NCI-H226 (cell line): ENCODE measurements at regions not wholly inside any gene's neighbourhood (a gene's known extent, or its start where the extent isn't known, plus 50 kb on each side); places are given as distances from the start of the nearest gene placed in this dataset.

Source experiments
- DNase-seq: peaks from one replicate; pipeline ENCODE4 v3.0.0-alpha.2; 2015

DNA sequence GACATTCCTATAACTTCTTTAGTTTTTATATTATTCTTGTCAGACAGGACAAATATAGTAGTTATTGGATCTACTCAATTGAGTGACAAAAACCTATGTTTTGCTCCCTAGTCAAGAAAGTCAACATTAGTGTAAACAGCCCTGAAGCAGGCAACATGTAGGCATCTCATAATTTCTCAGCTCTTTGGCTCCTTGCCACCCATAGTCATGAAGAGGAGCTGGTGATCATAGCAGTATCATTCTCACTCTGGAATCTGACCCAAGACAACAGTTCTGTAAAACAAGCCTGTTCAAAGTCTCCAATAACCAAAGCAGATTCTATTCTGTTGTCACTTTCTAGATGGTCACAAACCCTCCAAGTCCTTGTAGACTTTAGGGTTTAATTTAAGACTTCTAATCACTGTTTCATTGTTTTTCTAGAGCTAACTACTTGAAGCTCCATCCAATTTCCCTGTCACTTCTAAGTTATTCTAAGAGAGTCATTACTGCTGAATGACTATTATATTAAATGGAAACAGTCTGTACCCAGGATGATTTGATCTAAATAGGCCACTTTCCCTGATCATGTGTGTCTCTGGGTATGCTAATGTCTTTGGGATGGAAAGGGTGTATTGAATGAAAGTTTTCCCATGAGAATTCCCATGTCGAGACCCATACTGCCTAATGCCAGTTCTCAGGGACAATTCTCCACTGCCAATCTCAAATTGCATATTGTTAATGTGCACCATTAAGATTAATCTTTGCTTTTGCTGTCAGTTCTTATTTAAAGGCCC is 533.3 kb downstream of the ACTL7B start:
- peak; percentile 3 for DNase-seq

DNA sequence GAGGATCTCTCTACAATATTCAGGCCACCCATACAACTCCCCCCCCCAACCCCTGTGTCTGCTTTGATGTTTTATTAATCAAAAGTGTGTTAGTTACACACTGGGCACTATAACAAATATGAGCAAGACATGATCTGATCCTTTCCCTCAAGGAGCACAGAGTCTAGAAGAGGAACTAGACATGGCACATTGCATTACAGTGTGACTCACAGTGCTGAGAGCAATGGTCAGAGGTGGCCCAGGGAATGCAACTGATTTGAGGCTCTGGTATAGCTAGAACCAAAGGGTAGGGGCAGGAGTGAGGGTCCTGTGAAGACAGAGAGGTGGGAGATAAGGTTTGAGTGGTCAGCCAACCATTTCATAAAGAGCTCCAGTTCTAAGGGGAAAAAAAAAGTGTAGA is 539.2 kb downstream of the ACTL7B start:
- no peak for DNase-seq

DNA sequence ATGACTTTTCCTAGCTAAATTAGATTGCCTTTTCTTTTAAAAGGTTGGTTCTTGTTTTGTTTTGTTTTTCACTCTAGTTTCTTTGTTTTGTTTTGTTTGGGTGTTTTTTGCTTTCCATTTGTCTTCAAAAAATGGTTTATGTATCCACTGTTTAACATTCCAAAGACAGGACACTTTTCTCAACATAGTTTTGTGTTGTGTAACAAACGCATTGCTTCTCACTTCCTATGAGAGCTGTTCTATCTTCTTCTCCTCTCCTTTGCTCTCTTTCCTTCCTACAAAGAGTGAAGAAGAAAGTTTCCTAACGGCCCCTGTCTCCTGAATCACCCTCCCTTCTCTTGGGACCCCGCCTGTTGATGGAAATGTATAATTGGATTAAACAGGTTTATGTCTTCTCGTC is 539.7 kb downstream of the ACTL7B start:
- DNase-seq: no peak

DNA sequence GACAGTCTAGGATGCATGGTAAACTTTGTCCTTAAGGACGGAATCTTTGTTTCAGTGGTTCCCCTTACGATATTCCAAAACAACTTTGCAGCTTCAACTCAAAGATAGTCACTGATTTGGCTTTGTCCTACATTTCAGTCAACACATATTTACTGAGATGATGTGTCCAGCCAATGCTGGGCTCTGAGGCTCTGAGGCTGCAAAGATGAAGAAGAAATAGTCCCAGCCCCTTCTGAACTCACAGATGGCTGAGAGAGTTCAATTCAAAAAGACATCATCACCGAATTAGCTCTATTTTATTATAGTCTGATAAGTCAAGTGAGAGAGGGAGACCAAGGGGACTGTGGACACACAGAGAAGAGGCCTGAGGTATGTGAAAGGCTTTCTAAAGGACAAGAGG is 544.0 kb downstream of the ACTL7B start:
- no peak for DNase-seq

DNA sequence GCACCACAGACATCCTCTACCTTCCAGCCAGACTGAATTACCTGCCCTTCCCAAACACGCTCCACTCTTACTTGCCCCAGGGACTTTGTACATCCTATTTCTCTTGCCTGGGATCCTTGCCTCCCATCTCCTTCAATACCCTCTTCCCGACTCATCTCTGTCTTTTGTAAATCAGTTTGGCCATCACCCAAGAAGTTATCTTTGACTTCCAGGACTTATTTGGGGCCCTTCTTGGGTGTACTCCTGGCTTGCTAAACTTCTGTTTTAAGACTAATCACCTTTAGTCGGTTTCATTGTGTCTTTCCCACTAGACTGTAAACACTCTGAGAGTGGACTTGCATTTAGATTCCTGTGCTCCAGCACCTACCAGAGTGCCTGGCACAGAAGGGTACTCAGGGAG is 545.6 kb downstream of the ACTL7B start:
- no peak for DNase-seq

DNA sequence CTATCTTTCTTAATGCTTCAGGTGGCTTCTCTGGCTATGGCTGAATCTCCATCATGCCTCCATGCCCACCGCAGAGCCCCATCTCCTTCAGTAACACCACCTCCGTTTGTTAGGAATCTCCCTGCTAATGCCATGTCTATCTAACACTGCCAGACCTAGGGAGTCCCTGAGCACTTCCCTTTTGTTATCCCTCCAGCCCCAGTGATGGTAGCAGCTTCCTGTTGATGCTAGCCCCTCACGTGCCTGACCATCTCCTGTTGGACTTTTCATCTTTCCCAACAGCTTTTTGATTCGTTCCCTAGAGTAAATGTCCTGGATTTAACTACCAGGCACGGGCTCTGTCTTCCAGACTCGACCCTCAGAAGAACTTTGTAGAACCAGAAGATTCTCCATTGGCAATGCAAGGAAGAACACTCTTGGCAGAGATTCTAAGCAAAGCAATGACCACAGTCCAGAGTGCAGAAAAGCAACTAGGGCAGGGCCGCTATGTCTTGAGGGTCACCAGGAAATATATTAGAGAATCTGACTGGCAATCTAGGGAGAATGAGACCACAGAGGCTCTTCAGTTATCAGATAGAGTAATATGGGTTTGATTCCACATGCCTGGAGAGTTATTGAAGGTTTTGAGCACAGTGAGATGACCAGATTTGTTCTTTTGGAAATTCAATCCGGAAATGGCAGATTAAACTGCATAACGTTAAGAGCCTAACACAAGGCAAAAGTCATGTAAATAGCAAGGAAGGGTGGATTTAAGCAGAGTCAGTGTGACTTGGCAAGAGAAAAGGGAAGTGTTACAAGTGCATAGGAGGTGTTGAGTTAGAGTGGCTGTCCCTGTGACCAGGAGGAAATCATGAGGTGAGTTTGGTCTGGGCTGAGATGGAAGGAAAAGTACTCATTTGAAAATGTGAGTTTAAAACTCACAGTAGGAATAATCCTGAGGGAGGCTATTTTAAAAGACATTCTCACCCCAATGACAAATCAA is 555.2 kb downstream of the ACTL7B start:
- no peak for DNase-seq

DNA sequence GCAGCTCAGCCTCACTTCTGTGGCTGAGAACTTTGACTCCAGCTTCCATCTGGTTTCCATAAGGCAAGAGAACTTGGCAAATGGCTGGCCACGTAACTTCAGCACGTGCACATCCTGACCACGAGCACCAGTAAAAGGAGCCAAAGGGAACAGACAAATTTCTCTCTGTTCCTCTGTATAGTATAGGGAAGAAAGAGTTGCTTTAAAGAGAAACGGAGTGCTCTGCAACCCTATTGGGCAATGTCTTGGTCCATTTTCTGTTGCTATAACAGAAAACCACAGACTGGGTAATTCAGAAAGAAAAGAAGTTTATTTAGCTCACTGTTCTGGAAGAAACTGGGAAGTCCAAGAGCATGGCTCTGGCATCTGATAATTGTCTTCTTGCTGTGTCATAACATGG is 558.7 kb downstream of the ACTL7B start:
- DNase-seq: no peak

DNA sequence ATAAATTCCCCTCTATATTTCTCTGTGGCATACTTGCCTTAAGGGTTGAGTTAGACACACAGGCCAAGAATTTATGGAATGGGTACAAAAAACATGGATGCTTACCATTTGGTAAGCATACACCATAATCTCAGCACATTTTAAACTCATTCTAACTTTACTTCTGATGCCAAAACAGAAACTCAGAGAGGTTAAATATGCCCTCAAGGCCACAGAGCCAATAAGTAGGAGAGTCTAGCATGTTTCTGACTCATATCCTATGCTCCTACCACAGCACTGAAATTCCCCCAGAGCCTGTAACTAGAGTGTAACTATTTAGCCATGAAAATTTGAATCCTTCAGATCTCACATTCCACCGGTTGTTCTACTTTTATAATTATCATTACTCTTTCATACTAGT is 559.7 kb downstream of the ACTL7B start:
- DNase-seq: peak; percentile 86

DNA sequence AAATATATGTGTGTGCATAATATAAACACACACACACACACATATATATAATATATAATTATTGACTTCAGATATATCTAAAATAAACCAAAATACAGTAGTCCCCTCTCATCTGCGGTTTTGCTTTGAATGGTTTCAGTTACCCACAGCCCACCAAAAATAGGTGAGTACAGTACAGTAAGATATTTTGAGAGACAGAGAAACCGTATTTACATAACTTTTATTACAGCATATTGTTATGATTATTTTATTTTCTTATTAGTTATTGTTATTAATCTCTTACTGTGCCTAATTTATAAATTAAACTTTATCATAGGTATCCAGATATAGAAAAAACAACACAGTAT is 564.2 kb downstream of the ACTL7B start:
- no peak for DNase-seq

DNA sequence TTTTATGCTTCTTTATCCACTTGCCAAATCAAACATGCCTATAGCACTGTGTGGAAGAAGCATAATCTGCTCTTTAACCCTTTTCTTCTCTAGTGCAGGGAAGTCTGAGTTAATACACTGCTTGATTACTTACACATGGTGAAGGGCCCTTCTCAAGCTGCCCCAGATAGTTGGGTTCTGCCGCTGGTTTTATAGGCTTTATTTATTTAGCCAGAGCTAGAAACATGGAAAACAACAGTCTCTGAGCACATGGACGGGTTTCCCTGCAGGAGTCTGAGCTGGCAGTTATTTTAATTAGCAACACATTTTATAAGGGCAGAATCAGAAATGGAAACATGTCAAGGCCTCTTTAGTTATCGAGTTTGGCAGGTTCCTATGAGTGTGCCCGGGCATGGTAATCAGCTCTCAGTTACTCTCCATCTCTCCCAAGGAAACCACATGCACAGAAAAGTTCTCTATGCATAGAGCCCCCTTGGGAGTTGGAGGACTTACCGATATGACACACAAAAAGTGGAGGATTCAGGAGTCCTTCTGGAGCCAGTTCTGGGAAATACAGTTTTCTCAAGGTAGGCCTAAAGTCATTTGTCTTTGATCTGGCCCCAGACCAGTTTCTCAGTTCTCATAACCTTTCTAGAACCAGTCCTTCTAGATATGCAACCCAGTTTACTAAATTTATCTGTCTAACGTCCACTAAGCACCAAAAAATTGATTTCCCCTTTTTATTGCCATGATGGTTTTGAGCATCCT is 564.8 kb downstream of the ACTL7B start:
- no peak for DNase-seq

DNA sequence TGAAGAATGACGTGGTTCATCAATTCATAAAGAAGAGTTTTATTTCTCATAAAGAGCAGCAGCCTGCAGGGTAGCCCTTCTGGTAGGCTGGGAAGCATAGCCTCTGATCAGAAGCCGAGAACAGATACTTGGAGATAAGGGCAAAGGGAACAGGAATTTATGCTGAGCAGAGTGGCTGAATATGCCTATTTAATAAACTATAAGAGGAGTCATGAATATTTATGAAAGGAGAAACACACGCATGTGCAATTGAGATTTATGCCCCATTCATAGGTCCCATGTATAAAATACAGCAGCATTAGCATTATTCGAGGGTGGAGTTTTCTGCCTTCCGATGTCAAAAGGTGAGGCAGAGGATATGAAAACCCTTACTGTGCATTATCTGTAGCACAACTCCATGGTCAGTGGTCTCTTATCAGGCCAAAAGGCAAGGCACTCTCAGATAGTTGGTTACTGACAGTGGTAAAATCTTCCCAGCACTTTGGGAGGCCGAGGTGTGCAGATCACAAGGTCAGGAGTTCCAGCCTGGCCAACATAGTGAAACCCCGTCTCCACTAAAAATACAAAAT is 569.1 kb downstream of the ACTL7B start:
- no peak for DNase-seq

DNA sequence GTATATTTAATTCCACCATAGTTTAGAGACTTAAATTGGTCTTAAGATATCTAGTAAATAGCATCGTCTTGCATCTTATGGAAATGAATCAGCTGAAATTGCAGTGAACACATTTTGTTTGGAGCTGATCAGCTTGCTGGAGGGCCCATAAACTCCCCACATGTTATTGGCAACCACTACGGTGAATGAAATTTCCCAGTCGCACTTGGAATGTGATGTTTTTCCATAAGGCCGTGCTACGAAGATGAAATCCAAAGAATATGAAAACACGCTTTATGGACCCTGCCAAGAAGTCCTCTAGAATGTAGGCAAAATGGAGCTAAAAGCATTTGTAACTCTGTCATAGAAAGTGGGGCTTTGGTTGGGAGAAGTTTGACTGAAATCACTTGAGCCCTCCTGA is 572.1 kb downstream of the ACTL7B start:
- DNase-seq: no peak

DNA sequence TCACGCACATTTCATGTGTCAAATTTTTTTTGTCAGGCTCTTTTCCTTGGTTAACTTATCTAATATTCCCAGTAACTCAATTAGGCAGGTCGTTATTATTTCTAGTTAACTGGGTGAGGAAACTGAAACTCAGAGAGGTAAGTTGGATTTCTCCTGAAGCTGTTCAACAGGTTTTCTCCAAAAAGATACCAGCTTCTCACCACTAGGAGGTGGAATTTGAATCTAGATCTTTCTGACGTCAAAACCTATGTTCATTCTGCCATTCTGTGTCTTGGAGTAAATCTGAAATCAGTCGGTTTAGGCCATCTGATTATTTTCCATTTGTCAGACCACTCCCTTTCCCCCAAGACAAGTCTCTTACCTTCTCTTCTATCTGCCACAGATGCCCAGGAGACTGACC is 572.9 kb downstream of the ACTL7B start:
- DNase-seq: no peak

DNA sequence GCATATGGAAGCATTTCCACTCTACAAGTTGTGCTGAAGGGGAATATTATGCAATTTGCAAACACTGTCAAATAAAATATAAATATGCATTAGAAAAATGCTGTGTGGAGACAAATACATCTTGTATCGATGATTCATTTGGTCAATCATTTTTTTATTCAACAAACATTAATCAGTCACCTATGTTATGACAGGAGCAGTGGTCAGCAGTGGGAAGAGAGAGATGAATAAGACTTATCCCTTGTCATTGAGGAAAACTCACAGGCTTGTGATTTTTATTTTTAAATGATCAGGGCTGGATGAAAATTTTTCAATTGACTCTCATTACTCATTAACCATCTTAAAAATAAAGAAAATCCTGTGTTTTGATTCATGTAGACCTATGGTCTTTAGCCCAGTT is 574.1 kb downstream of the ACTL7B start:
- no peak for DNase-seq

DNA sequence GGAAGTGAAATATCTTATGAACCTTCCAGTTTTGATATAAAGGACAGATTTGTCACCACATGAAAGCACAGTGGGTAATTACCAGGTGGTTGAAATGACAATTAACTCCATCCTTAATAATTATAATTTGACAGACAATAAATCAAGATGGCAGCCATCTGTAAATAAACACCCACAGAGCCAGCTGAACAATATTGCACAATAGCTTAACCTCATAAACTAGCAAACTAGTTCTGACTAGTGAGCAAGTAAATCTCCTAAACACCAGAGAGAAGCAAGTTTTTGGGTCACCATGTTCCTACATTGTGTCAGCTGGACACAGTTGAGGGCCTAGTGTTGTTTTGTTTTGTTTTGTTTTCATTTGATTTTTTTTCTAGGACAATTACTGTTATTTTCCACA is 577.4 kb downstream of the ACTL7B start:
- no peak for DNase-seq

DNA sequence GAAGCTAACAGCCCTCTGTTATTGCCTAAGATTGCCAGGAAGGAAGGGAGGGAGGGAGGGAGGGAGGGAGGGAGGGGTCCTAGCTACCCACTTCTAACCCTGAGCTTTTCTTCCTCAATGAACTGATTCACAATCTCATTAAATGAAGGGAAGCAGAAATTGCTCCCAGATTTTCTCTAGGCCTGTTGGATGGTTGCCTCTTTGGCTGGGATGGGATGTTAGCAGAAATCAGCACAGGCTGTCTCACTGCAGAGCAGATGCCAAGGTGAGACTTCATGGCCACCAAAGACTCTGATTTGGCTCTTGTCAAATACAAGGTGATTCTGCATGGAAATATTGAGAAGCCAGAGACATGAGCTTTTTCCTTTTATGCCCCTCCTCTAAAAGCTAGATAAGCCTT is 578.6 kb downstream of the ACTL7B start:
- DNase-seq: no peak

DNA sequence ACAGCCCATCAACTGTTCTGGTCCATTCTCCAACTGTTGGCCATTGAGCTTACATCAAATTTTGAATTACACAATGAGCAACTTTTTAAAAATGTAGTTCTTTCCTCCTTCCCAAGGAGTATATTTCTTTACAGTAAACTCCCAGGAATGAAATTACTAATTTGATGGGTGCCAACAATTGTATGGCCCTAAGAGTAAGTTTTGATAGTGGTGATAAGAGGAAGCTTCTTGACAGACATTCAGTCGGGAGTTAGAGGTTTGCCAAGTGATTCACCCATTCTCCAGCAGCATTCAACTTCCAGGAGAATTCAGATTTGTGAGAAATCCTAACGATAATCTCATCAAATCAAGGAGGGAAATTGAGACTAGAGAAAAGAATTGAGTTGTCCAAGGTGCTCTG is 579.9 kb downstream of the ACTL7B start:
- DNase-seq: peak; percentile 78

DNA sequence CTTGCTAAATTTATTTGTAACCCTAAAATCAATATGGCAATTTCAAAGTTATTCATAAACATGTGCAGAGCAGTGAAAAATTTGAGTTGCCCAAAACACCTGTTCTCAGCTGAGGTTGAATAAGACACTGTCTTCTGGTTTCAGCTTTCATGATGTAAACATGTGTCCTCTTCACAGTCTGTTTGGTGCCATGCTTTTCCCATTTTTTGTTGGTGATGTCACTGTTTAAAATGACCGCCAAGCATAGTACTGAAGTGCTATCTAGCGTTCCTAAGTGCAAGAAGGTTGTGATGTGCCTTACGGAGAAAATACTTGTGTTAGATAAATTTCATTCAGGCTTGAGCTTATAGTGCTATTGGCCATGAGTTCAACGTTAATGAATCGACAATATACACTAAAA is 580.8 kb downstream of the ACTL7B start:
- DNase-seq: no peak

DNA sequence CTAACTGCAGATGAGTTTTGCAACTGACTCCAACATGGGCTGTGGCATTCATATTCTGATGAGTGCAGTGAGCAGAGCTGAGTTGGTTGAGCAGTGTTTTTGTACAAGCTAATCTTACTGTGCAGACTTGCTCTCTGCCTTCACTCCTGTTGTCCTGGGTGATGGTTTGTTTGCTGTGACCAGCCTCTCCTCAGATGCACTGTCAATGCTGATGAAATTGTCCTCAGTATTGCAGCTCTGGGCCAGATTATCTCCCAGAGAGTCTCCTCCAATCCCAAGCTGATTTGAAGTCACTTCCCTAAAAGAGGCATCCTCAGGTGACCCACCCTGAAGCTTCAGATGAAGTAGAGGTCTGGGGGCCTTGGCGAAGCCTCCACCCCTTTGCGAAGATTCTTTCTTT is 581.8 kb downstream of the ACTL7B start:
- DNase-seq: no peak

DNA sequence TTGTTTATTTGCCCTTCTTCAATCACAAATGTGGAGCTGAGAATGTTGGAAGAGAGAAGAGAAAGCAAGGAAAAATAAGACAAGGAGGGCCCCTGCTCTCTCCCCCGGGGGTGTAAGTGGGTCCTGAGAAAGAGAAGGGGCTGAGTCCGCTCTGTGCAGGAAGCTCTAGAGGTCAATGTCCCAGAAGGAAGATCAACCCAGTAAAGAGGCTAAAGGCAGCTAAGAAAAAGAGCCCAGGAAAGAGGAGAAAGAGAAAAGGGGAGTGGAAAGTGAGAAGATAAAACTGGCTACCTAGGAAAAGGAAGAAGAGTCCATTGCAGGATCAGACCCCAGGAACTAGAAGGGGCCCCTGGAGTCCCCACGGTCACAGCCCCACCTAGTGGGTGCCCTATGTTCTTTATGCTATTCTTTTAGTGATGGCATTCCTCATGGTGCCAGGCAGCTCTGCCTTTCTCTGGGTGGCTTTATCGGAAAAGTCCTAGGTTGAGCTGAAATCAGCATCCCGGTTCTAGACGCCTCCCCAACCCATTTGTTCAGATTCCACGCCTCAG is 583.4 kb downstream of the ACTL7B start:
- DNase-seq: no peak

DNA sequence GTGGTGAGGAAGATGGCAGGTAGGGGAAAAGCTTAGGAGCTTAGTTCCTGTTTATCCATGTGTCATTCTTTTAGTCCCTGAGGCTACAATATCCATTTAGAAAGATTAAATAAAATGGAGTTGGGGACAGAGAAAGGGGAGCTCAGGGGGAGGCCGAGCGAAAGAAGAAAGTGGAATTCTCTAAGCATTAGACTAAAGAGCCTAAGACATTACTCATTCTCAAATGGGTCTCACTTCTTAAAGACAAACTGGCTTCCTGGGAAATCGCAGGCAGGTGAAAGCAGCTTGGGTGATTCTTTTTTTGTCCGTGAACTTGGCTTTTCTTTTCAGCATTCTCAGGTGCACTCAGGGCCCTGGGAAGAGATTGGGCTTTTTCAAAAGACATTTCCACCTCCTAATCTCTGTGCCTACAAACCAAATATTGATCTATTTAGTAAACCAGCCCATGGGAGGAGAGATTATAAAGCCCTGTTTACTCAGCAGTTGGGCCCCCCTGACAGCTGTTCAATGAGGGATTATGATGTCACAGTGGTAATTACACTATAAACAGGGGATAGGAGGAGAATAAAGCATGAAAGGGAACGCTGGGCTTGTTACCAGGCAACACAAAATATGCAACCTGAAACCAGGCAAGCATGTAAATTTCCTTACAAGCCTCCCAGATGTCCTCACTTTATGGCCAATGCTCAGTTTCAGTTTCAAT is 584.0 kb downstream of the ACTL7B start:
- peak; percentile 46 for DNase-seq

DNA sequence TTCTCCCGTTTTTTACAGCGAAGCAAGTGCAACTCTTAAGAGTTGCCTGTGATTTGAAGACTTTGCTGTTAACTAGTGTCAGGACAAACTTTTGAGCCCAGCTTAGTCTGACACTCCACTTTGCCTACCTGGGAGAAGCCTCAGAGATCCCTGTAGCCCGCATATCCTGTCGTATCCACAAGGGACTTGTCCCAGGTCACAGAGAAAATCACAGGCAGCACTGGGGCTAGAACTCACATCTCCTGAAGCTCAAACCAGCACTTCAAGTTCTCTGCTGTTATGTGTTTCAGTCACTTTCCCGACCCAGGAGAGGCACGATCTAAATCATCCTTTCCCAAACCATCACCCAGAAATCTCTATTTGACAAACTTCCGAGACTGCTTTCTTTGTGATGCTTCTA is 584.5 kb downstream of the ACTL7B start:
- DNase-seq: no peak
